ENCODE measurements at regions not wholly inside any gene's neighbourhood (a gene's known extent, or its start where the extent isn't known, plus 50 kb on each side); places are given as distances from the start of the nearest gene placed in this dataset.

DNA sequence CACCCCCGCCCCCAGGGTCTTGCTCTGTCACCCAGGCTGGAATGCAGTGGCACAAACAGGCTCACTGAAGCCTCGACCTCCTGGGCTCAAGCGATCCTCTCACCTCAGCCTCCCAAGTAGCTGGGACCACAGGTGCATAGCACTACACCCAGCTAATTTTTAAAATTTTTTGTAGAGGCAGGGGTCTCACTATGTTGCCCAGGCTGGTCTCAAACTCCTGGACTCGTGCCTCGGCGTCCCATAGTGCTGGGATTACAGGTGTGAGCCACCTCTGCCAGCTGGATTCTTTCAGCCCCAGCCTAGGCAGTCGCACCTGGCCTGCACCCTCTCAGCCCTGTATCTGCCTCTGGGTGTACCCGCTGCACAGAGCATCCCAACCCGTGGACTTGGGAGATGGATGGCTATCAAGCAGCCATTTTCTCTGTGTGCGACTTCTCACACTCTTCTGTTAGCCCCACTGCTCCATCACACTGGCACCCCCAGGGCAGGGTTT is 166.4 kb upstream of the HAAO start:
- H3K4me1 Mint-ChIP-seq: peaks cover 44% of the 10 kb centered on the region
- Histone ChIP-seq H2AFZ (no peak overlapping the region), H3K4me3 (no peak overlapping the region), H3F3A (replicated peaks; ENCODE audit: low read depth) (no peaks in the 10 kb centered on the region), H3K4me1 (ENCODE audit: insufficient read depth) (peaks cover 43% of the 10 kb centered on the region), H3K36me3 (ENCODE audit: insufficient read depth) (no peaks in the 10 kb centered on the region), H3K27me3 (ENCODE audit: insufficient read depth) (no peaks in the 10 kb centered on the region), H4K20me1 (replicated peaks; ENCODE audit: insufficient read depth) (no peaks in the 10 kb centered on the region), H3K27ac (ENCODE audit: low read depth) (no peak overlapping the region), H3K79me2 (replicated peaks; ENCODE audit: insufficient read depth) (no peaks in the 10 kb centered on the region), H3K4me2 (no peak overlapping the region), H3K9me2 (ENCODE audit: insufficient read depth) (no peaks in the 10 kb centered on the region; the same call in 1 of the 2 replicates)
- ATAC-seq (no peak), DNase-seq (ENCODE audit: low spot score) (no peak)
- H3K9me3 Mint-ChIP-seq: no peaks in the 10 kb centered on the region
- no peaks in the 10 kb centered on the region; the same call in 2 of the 3 replicates for H3K36me3 Mint-ChIP-seq (ENCODE audit: low read depth)
- no peak overlapping the region; the same call in 1 of the 2 replicates for H3K27ac Mint-ChIP-seq
- no peak overlapping the region for H3K4me3 Mint-ChIP-seq
- TF ChIP-seq ZNF462 (CRISPR knock-in tag; IDR thresholded peaks at IDR 0.05): no peak
- no peak for TF ChIP-seq REST (IDR thresholded peaks at IDR 0.05; ENCODE audit: unreplicated experiment)
- TF ChIP-seq, protein P1, sequence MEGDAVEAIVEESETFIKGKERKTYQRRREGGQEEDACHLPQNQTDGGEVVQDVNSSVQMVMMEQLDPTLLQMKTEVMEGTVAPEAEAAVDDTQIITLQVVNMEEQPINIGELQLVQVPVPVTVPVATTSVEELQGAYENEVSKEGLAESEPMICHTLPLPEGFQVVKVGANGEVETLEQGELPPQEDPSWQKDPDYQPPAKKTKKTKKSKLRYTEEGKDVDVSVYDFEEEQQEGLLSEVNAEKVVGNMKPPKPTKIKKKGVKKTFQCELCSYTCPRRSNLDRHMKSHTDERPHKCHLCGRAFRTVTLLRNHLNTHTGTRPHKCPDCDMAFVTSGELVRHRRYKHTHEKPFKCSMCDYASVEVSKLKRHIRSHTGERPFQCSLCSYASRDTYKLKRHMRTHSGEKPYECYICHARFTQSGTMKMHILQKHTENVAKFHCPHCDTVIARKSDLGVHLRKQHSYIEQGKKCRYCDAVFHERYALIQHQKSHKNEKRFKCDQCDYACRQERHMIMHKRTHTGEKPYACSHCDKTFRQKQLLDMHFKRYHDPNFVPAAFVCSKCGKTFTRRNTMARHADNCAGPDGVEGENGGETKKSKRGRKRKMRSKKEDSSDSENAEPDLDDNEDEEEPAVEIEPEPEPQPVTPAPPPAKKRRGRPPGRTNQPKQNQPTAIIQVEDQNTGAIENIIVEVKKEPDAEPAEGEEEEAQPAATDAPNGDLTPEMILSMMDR (conservative IDR thresholded peaks at IDR 0.05; ENCODE audit: low read depth in 2 of 2): no peak
- TF ChIP-seq NANOG (IDR thresholded peaks at IDR 0.05; ENCODE audit: borderline replicate concordance): no peak
- no peak for TF ChIP-seq CREB1 (CRISPR knock-in tag; IDR thresholded peaks at IDR 0.05; ENCODE audit: low read depth)
- peaks cover 16% of the 10 kb centered on the region for H3K27me3 Mint-ChIP-seq (ENCODE audit: insufficient read depth, low read depth, poor library complexity)

All from GM23338 (cell line).